Keratinocyte (primary cell): ENCODE measurements at regions not wholly inside any gene's neighbourhood (a gene's known extent, or its start where the extent isn't known, plus 50 kb on each side); places are given as distances from the start of the nearest gene placed in this dataset.

Experiments
- DNase-seq: peaks from one replicate; pipeline ENCODE4 v3.0.0-alpha.2; 2011; ENCODE audit warnings: low read depth, missing footprints, low spot score
- FAIRE-seq: peaks from 2 replicates; lab custom pipeline; 2011; peaks lifted over from hg19 to GRCh38; lab: Jason Lieb, UNC
- H2AFZ ChIP-seq: 2 replicates; pipeline ENCODE4 v1.6.0; 2012; ENCODE audit warnings: low read length, control low read depth, inconsistent platforms; ENCODE audit not compliant: control insufficient read depth
- H3K27ac ChIP-seq: 2 replicates; pipeline ENCODE4 v1.5.1; 2011; ENCODE audit warnings: low read length; ENCODE audit not compliant: control insufficient read depth, insufficient read depth
- H3K27me3 ChIP-seq: 3 replicates; pipeline ENCODE4 v1.6.0; 2011; ENCODE audit warnings: low read length; ENCODE audit not compliant: control insufficient read depth, insufficient read depth; ENCODE audit errors: extremely low read depth
- H3K36me3 ChIP-seq, 2 experiments: 2 replicates in 1 of 2; 3 replicates in 1 of 2; pipeline ENCODE4 v1.5.1; 2011; ENCODE audit warnings: low read length in 2 of 2, mild to moderate bottlenecking in 1 of 2; ENCODE audit not compliant: control insufficient read depth in 2 of 2, insufficient read depth in 2 of 2; ENCODE audit errors: extremely low read depth in 1 of 2
- H3K4me1 ChIP-seq: 3 replicates; pipeline ENCODE4 v1.5.1; 2011; ENCODE audit warnings: low read length; ENCODE audit not compliant: control insufficient read depth, insufficient read depth; ENCODE audit errors: extremely low read depth
- H3K4me2 ChIP-seq: 3 replicates; pipeline ENCODE4 v1.6.0; 2011; ENCODE audit warnings: low read depth, low read length; ENCODE audit not compliant: control insufficient read depth, insufficient read depth; ENCODE audit errors: extremely low read depth
- H3K4me3 ChIP-seq, 3 experiments: fragments of 200-600 bp in 1 of 3; sonication (generic) in 1 of 3; 2 replicates in 2 of 3; 3 replicates in 1 of 3; pipeline ENCODE4 v1.5.1; 2011 to 2016; ENCODE audit warnings: low read length in 3 of 3, mild to moderate bottlenecking in 3 of 3, control low read depth in 2 of 3, inconsistent platforms in 1 of 3, low read depth in 1 of 3, mixed read lengths in 1 of 3, mixed run types in 1 of 3, moderate library complexity in 1 of 3; ENCODE audit not compliant: control insufficient read depth in 2 of 3, insufficient read depth in 2 of 3; ENCODE audit errors: extremely low read depth in 1 of 3
- H3K79me2 ChIP-seq: 2 replicates; pipeline ENCODE4 v1.6.0; 2012; ENCODE audit warnings: low read length; ENCODE audit not compliant: control insufficient read depth, insufficient read depth
- H3K9ac ChIP-seq: 3 replicates; pipeline ENCODE4 v1.6.0; 2011; ENCODE audit warnings: low read length; ENCODE audit not compliant: control insufficient read depth, insufficient read depth; ENCODE audit errors: extremely low read depth
- H3K9me1 ChIP-seq: 3 replicates; pipeline ENCODE4 v1.6.0; 2011; ENCODE audit warnings: low read length; ENCODE audit not compliant: control insufficient read depth, insufficient read depth; ENCODE audit errors: extremely low read depth
- H3K9me3 ChIP-seq: 2 replicates; pipeline ENCODE4 v1.5.1; 2012; ENCODE audit warnings: low read depth, low read length; ENCODE audit not compliant: control insufficient read depth
- H4K20me1 ChIP-seq: 3 replicates; pipeline ENCODE4 v1.6.0; 2011; ENCODE audit warnings: low read length; ENCODE audit not compliant: control insufficient read depth, insufficient read depth; ENCODE audit errors: extremely low read depth
- CTCF ChIP-seq, 3 experiments: IDR thresholded peaks in 1 of 3; conservative IDR thresholded peaks in 1 of 3; optimal IDR thresholded peaks in 1 of 3; 2 replicates in 2 of 3; 3 replicates in 1 of 3; pipeline versions ENCODE3 to v1.5.1; 2011; ENCODE audit warnings: low read length in 3 of 3, mild to moderate bottlenecking in 3 of 3, moderate library complexity in 2 of 3, control low read depth in 1 of 3, inconsistent platforms in 1 of 3; ENCODE audit not compliant: insufficient read depth in 2 of 3; ENCODE audit errors: extremely low read depth in 1 of 3
- EZH2 ChIP-seq: IDR thresholded peaks from one replicate; pipeline ENCODE4 v1.6.1; 2012; ENCODE audit warnings: inconsistent platforms, mild to moderate bottlenecking, low read length, moderate library complexity
- dilution Hi-C: fragments of 300-500 bp; cut with MboI; formaldehyde crosslinking; loops from one replicate; pipeline ENCODE4 v1.7.0; 2020; ENCODE audit warnings: low sequenced_read_pairs; ENCODE audit not compliant: extremely low pct_ligation_motif_present

DNA sequence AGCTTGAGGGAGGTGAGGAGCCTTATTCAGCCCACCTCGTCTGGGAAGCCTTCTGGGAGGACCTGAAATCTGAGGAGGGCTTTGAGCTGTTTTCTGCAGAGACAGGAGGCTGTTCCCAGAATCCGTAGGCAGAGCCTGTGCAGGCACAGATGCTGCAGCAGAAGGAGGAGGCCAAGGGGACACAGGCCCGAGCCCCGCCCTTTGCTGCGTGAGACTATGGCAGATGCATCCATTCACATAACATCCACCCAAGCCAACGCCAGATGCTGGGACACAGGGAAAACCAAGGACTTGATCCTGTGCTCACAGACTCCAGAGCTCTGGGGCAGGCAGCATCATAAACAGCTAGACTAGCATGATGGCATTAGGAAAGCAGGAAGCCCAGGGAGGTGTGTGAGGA, 98.2 kb downstream of the KCNF1 start:
- H3K4me1 ChIP-seq, result no peaks in the 10 kb centered on the region
- peaks cover 4% of the 10 kb centered on the region for H3K27me3 ChIP-seq
- no peaks in the 10 kb centered on the region for H3K79me2 ChIP-seq
- dilution Hi-C loops, result loop anchor here (10.0 kb wide), 1 partner anchor 55 kb away; no protein-coding TSS in a partner anchor
- H4K20me1 ChIP-seq, result no peaks in the 10 kb centered on the region
- DNase-seq, result no peak
- no peak overlapping the region for H3K4me3 ChIP-seq
- FAIRE-seq, result no peak
- no peak overlapping the region for H2AFZ ChIP-seq
- no peaks in the 10 kb centered on the region for H3K36me3 ChIP-seq
- no peaks in the 10 kb centered on the region for H3K9me3 ChIP-seq
- no peak overlapping the region for H3K27ac ChIP-seq
- no peaks in the 10 kb centered on the region for H3K9me1 ChIP-seq
- no peak for TF ChIP-seq EZH2
- no peak for TF ChIP-seq CTCF (optimal IDR thresholded peaks at IDR 0.05 in 1 of 3, IDR thresholded peaks at IDR 0.05 in 1 of 3, conservative IDR thresholded peaks at IDR 0.05 in 1 of 3; ENCODE audit: extremely low read depth in 1 of 3, insufficient read depth in 2 of 3, low read length in 3 of 3)
- no peak overlapping the region for H3K9ac ChIP-seq
- no peak overlapping the region for H3K4me2 ChIP-seq

DNA sequence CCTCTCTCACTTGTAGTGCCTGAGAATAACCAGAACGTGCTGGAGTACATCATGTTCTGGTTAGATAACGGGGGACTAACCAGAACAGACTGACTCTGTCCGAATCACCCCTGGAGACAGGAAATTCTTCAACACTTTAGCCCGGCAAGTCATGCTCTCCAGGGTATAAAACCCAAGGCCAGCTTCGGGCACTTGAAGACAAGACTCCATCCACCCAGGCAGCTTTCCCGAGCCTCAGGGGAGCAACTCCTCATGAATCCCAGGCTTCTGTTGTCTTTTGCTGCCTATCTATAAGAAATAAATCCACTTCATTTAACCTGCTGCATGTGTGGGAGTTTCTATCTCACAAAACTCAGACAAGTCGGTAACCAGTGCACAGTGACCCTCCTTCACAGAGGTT, 99.6 kb downstream of the KCNF1 start:
- no peaks in the 10 kb centered on the region for H3K4me1 ChIP-seq
- dilution Hi-C loops, result no loop called here
- no peaks in the 10 kb centered on the region for H3K9me1 ChIP-seq
- FAIRE-seq (no peak), DNase-seq (no peak)
- no peaks in the 10 kb centered on the region for H4K20me1 ChIP-seq
- no peak overlapping the region for H3K9ac ChIP-seq
- no peak overlapping the region for H3K4me2 ChIP-seq
- no peaks in the 10 kb centered on the region for H3K79me2 ChIP-seq
- TF ChIP-seq EZH2 (no peak), CTCF (optimal IDR thresholded peaks at IDR 0.05 in 1 of 3, IDR thresholded peaks at IDR 0.05 in 1 of 3, conservative IDR thresholded peaks at IDR 0.05 in 1 of 3; ENCODE audit: extremely low read depth in 1 of 3, insufficient read depth in 2 of 3, low read length in 3 of 3) (no peak)
- H3K27ac ChIP-seq, result no peak overlapping the region
- no peaks in the 10 kb centered on the region for H3K36me3 ChIP-seq
- no peaks in the 10 kb centered on the region for H3K9me3 ChIP-seq
- H3K27me3 ChIP-seq, result no peaks in the 10 kb centered on the region
- no peak overlapping the region for H3K4me3 ChIP-seq
- H2AFZ ChIP-seq, result no peak overlapping the region
